T-helper 2 cell treated with Interferon-gamma antibody and Interleukin-4, amounts not matched to agents 5 μg/mL and 100 μg/mL, for 36 hours (primary cell): ENCODE measurements at regions not wholly inside any gene's neighbourhood (a gene's known extent, or its start where the extent isn't known, plus 50 kb on each side); places are given as distances from the start of the nearest gene placed in this dataset.

ENCODE experiments used
- DNase-seq: peaks from one replicate; pipeline ENCODE4 v3.0.0; 2021; ENCODE audit warnings: low spot score
- H3K27ac Mint-ChIP-seq: one replicate; pipeline ENCODE4 v1.8.0; 2021; ENCODE audit warnings: mild to moderate bottlenecking, mixed read lengths
- H3K27me3 Mint-ChIP-seq: one replicate; pipeline ENCODE4 v1.8.0; 2021; ENCODE audit warnings: low read depth, mixed read lengths
- H3K36me3 Mint-ChIP-seq: one replicate; pipeline ENCODE4 v1.8.0; 2021; ENCODE audit warnings: low read depth, mixed read lengths
- H3K4me1 Mint-ChIP-seq: one replicate; pipeline ENCODE4 v1.8.0; 2021; ENCODE audit warnings: low read depth, mixed read lengths
- H3K4me3 Mint-ChIP-seq: one replicate; pipeline ENCODE4 v1.8.0; 2022; ENCODE audit warnings: mild to moderate bottlenecking, moderate library complexity, mixed read lengths
- H3K9me3 Mint-ChIP-seq: one replicate; pipeline ENCODE4 v1.8.0; 2021; ENCODE audit warnings: mixed read lengths

DNA sequence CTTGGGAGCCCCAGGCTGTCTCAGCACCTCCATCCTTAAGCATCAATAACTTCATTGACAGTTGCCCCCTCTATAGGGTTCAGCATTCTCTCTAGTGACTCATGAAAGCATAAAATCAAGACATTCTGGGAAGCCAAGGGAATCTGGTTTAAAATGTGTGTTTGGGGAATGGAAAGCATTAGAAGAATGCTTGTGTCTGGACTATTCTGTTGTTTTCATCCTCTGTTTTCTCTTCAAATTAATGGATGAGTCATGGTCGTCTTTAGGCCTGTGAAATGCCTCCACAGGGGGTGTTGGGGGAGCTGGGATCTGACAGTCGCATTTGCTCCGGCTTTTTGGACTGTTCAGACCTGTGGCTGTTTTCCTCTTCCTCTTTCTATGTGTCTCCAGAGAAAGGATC is 279.7 kb downstream of the CDC5L start:
- peaks cover 4% of the 10 kb centered on the region for H3K27me3 Mint-ChIP-seq
- no peak overlapping the region for H3K4me3 Mint-ChIP-seq
- no peaks in the 10 kb centered on the region for H3K9me3 Mint-ChIP-seq
- peaks cover 4% of the 10 kb centered on the region for H3K4me1 Mint-ChIP-seq
- H3K27ac Mint-ChIP-seq = no peak overlapping the region
- no peaks in the 10 kb centered on the region for H3K36me3 Mint-ChIP-seq
- no peak for DNase-seq

DNA sequence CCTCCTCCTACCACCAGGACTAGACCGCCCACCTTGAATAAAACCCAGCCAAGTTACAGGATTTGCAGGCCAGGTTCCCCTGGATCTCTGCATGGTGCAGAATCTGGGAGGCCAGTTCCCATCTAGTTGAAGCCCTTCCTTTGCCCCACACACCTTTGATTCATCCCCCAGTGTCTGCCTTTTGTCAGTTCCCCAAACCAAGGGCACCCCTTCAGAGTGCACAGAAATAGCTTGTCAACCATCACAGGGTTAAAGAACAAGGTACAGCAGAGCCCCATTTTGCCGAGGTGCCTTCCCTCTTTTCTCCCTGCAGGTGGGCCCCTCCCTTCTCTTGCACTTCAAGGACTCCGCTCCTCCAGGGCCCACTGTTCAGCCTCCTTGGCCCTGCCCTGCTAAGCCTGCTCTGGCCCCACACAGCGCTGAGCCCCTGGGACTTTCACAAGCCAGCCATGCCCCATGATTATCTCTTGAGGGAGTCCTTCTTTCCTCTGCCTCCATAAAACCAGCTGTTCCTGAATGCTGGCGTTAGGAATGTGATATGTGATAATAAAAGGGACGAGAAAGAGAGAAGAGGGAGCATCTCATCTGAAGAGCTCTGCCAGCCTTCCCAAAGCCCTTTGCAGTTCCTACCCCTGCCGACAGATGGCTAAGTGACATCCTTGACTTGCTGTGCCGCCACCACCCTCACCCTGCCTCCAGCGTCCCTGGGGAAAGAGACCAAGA is 280.3 kb downstream of the CDC5L start:
- Mint-ChIP-seq H3K4me3 (no peak overlapping the region), H3K9me3 (no peaks in the 10 kb centered on the region), H3K27me3 (peaks cover 6% of the 10 kb centered on the region), H3K27ac (no peak overlapping the region), H3K4me1 (peaks cover 2% of the 10 kb centered on the region), H3K36me3 (no peaks in the 10 kb centered on the region)
- no peak for DNase-seq

DNA sequence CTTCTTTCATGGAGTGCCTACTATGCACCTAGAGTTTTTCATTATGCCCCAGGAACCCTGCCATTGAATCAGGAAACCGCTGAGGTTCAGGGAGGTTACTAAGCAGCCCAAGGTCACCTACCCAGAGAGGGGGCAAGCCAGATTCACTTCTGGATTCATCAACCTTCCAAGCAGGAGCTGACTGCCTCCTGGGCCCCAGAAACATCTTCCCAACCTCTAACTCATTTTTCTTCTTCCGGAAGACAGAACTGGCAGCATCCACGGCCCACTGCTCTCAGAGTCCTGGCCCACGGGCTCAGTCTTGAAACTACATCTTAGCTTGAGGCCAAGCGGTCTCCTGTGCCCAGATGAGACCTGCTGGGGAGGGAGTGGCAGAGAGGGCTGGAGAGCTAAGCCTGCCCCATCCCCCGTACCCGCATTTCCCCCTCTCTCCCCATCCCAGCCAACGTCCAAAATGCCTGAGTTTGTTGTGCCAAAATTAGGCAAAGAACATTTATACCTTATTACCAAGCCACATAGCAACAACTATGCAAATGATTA is 281.0 kb downstream of the CDC5L start:
- H3K4me1 Mint-ChIP-seq = no peaks in the 10 kb centered on the region
- H3K27ac Mint-ChIP-seq = no peak overlapping the region
- no peak overlapping the region for H3K4me3 Mint-ChIP-seq

DNA sequence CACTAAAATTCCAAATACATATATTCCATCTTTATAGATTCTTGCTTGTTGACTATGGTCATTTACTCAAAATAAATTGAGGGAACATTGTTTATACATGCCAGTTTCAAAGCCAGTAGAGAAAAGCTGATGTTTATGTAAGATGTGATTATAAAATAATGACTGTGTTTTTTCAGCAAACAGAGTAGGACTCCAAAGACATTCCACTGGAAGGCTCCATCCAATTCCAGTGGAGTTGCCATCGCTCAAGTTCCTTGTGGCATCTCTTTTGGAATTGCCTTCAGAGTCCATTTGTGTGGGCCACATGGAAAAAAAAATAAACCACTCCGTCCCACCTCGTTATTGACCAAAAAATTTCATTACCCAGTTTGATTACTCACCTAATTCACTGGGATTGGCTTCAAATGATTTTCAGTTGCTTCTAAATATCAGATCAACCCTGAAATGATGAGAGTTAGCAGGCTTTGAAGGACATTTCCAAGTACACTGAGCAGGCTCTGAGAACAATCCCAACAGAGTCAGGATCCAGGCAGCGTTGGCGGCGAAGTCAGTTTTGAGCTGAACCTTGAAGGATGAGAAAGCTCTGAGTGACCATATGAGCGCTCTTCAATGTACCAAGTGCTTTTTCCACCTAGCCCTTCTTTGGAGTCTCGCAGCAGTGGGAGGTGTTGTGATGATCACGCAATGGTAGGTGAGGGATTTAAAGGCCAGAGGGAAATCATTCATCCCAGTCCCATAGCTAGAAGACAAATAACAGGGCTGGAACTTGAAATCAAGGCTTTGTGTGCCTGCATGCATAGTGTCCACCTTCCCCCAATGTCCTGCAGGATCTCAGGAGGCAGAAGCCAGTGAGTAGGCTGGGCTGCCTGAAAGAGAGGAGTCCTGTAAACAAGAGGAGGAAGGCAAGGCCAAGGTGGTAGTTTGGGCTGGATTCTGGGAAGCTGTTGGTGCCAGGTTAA is 281.7 kb downstream of the CDC5L start:
- Mint-ChIP-seq H3K36me3 (no peaks in the 10 kb centered on the region), H3K9me3 (no peaks in the 10 kb centered on the region), H3K27ac (no peak overlapping the region), H3K4me3 (no peak overlapping the region), H3K27me3 (peaks cover 17% of the 10 kb centered on the region), H3K4me1 (no peaks in the 10 kb centered on the region)
- DNase-seq = no peak

More for the DNA sequence above, 281.0 kb downstream of the CDC5L start:
- Mint-ChIP-seq H3K27me3 (peaks cover 11% of the 10 kb centered on the region), H3K36me3 (no peaks in the 10 kb centered on the region), H3K9me3 (no peaks in the 10 kb centered on the region)
- no peak for DNase-seq

DNA sequence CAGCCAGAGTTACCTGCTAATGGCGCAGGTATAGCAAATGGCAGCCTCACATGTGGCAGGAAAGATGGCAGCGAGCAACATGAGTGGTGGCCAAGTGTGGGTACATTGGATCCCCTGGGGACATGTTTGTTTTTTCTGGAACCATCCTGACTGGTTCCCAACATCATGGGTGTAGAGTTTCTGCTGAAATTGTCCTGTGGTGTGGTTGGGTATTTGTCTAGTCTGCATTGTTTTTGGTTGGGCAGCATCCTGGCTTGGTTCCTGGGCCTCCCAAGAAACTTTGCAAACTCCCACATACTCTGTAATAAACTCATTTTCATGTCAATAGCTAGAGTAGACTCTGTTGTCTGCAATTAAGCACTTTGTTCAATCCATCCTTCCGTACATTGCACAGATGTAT is 282.6 kb downstream of the CDC5L start:
- no peak overlapping the region for H3K4me3 Mint-ChIP-seq
- H3K9me3 Mint-ChIP-seq = no peaks in the 10 kb centered on the region
- no peak overlapping the region for H3K27ac Mint-ChIP-seq
- no peaks in the 10 kb centered on the region for H3K36me3 Mint-ChIP-seq
- no peaks in the 10 kb centered on the region for H3K4me1 Mint-ChIP-seq
- H3K27me3 Mint-ChIP-seq = peaks cover 20% of the 10 kb centered on the region
- DNase-seq = no peak

DNA sequence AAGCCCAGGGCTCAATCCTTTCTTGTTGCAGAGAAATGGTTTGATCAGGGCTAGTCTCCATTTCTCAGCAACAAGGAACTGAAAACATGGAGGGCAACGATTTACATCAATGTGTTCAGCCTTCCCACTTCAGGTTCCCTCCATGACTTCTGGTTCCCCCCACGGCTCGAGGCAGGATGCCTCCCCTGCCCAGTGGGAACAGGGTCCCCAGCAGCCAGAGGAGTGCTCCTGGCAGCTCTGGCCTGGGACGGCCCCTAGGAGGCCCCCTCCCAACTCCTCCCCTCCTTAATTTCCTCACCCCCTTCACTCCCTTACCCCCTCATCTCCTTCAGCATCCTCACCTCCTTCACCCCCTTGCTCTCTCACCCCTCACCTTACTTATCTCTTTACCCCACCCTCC is 283.8 kb downstream of the CDC5L start:
- Mint-ChIP-seq H3K4me1 (no peaks in the 10 kb centered on the region), H3K9me3 (no peaks in the 10 kb centered on the region), H3K36me3 (no peaks in the 10 kb centered on the region), H3K4me3 (no peak overlapping the region), H3K27ac (no peak overlapping the region), H3K27me3 (peaks cover 22% of the 10 kb centered on the region)
- no peak for DNase-seq

DNA sequence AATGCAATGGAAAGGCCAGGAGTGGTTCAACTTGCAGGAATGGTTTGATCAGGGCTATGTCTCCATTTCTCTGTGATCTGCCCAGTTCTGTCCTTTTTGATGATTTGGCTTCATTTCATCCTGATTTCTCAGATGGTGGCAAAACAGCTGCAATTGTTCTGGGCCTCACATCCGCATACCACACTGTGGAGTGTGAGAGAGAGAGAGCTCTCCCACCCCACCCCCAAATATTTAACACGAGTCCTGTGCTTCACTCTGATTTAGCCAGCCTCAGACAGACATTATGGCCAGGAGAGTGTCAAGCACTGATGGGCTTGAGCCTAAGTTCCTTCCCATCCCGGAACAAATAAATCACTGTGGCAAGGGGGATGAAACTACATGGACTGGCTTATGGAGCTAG is 284.6 kb downstream of the CDC5L start:
- H3K36me3 Mint-ChIP-seq = no peaks in the 10 kb centered on the region

DNA sequence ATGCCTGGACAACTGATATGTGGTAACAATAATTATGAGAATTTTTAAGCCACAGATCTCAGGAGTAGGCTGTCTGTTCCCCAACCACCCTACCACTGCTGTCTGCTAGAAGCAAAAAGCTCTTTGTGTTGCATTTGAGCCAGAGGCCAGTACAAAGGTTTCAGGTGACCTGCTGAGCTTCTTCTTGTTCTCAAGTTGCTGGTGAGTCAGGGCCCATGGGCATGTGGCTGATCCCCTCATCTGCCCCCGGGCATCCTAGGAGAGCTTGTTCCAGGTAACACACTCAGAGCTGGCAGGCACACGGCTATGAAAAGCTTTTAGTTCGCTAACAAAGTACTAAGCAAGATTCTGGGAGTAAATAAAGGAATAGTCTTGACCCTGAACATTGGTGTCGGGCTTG is 285.3 kb downstream of the CDC5L start:
- H3K36me3 Mint-ChIP-seq = no peaks in the 10 kb centered on the region
- H3K4me1 Mint-ChIP-seq = no peaks in the 10 kb centered on the region
- no peak overlapping the region for H3K4me3 Mint-ChIP-seq
- H3K27ac Mint-ChIP-seq = no peak overlapping the region
- H3K9me3 Mint-ChIP-seq = no peaks in the 10 kb centered on the region
- peaks cover 22% of the 10 kb centered on the region for H3K27me3 Mint-ChIP-seq
- DNase-seq = no peak

More for the DNA sequence above, 284.6 kb downstream of the CDC5L start:
- Mint-ChIP-seq H3K27ac (no peak overlapping the region), H3K4me1 (no peaks in the 10 kb centered on the region), H3K27me3 (peaks cover 22% of the 10 kb centered on the region), H3K9me3 (no peaks in the 10 kb centered on the region), H3K4me3 (no peak overlapping the region)
- DNase-seq = no peak

DNA sequence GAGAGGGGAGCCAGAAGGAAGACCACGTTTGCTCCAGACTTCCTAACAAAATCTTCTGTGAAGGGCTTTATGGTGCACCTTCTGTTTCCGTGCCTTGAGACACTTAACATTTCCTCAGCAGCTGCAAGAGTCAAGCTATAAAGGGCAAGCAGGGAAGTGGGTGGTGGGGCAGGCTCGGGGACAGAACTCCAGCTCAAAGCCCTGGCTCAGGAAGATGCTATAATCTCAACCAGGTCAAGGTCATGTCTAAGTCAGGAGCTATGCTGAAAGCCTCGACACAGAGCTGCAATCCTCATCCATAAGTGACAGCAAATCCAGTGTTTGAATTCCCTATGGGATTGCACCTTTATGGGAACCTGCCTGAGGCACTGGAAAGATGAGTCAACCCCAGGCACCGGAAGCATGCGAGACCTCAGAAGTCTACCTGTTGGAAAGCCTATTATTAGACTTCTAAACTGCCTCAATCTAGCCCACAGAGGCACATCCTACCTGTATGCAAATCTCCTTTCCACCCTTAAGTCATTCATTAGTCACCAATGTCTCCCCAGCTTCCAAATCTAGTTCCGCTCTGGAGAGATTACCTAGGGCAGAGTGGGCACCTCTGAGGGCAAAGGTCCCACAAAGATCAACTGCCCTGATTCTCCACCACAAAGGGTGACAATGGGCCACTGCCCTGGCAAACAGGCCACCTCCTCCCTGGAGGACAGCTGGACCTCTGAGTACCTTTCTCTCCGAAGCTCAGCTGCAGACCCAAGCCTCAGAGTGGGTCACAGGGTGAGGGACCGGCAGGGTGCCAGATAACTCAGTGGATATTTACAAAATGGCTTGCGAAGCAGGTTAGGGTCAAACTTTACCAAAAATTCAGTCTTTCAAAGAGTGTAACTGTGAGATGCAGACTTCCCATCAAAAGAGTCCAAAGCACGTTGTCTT is 287.0 kb downstream of the CDC5L start:
- Mint-ChIP-seq H3K27ac (no peak overlapping the region), H3K9me3 (no peaks in the 10 kb centered on the region), H3K36me3 (no peaks in the 10 kb centered on the region)

DNA sequence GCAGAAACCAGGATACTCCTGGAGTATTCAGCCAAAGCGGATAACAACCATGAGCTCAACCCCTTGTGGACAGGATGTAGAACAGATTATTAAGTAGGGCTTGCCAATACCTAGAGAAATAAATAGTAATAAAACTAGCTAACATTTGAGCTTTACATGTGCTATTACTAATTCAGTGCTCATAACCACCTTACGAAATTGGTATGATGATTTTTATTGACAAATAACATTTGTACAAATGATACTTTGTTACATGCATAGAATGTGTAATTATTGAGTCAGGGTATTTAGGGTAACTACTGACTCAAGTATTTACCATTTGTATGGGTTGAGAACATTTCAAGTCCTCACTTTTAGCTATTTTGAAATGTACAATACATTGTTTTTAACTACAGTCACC is 287.9 kb downstream of the CDC5L start:
- Mint-ChIP-seq H3K27me3 (peaks cover 24% of the 10 kb centered on the region), H3K9me3 (no peaks in the 10 kb centered on the region), H3K27ac (no peak overlapping the region), H3K36me3 (no peaks in the 10 kb centered on the region), H3K4me1 (no peaks in the 10 kb centered on the region), H3K4me3 (no peak overlapping the region)
- DNase-seq = no peak

More for the DNA sequence above, 287.0 kb downstream of the CDC5L start:
- no peak for DNase-seq
- Mint-ChIP-seq H3K4me3 (no peak overlapping the region), H3K4me1 (no peaks in the 10 kb centered on the region), H3K27me3 (peaks cover 22% of the 10 kb centered on the region)

DNA sequence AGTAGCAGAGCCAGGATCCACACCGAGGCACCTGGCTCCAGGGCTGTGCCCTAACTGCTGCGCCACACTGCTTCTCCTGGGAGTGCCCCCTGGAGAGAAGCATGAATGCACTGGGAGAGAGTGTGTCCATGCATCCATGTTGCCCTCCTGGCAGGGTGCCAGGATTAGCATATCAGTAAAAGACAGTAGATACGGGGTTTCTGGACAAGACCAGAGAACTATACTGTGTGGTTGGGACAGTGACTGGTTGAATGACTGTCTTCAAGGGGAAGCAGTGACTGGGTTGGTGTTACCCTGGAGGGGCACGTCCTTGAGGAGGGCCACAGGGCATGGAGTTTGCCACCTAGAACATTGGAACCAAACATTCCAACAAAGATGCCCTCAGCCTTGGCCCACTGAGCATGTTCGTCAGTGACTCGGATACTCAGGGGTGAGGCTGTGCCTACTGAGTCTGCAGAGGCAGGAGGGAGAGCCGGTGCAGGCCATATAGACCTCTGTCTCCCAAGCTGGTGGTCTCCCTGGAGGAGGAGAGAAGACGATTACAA is 288.8 kb downstream of the CDC5L start:
- Mint-ChIP-seq H3K9me3 (no peaks in the 10 kb centered on the region), H3K36me3 (no peaks in the 10 kb centered on the region), H3K4me3 (no peak overlapping the region), H3K27ac (no peak overlapping the region), H3K4me1 (no peaks in the 10 kb centered on the region), H3K27me3 (peaks cover 24% of the 10 kb centered on the region)
- DNase-seq = no peak

DNA sequence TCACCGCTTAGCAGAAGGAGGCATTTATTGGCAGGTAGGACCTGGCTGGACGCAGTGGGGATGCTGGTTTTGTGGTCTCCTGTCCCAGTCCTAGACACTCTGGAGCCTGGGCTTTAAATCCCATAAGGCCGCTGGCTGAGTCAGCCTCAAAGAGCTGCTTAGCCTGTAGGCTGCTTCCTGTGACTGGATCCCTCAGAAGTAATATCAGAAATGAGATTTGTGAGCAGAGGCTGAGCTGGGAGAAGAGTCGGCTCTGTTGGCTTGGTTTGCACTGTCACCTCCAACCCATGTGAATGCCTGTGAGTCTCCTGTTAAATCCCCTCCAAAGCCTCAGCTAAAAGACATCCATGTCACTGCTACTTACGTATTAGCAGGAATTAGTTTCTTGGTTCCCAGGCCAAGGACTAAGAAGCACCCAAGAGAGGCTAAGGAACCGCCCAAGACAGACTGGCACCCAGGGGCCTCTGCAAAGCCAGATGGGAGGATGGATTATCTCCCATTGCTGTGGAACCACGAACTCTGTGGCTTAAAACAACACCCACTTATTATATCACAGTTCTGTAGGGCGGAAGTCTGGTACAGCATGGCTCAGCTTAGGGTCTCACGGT is 289.4 kb downstream of the CDC5L start:
- no peaks in the 10 kb centered on the region for H3K36me3 Mint-ChIP-seq
- DNase-seq = no peak
- no peaks in the 10 kb centered on the region for H3K4me1 Mint-ChIP-seq
- no peaks in the 10 kb centered on the region for H3K9me3 Mint-ChIP-seq
- no peak overlapping the region for H3K27ac Mint-ChIP-seq
- peaks cover 23% of the 10 kb centered on the region for H3K27me3 Mint-ChIP-seq
- H3K4me3 Mint-ChIP-seq = no peak overlapping the region
